Kidney epithelial cell (primary cell): ENCODE measurements at regions not wholly inside any gene's neighbourhood (a gene's known extent, or its start where the extent isn't known, plus 50 kb on each side); places are given as distances from the start of the nearest gene placed in this dataset.

Experiments
- DNase-seq: peaks from one replicate; pipeline ENCODE4 v3.0.0-alpha.2; 2010; ENCODE audit warnings: low read depth
- H3K27me3 ChIP-seq: 2 replicates; pipeline ENCODE4 v1.6.0; 2011; ENCODE audit warnings: low read length; ENCODE audit not compliant: control insufficient read depth, insufficient read depth
- H3K36me3 ChIP-seq: 2 replicates; pipeline ENCODE4 v1.5.1; 2011; ENCODE audit warnings: low read length; ENCODE audit not compliant: control insufficient read depth, insufficient read depth
- H3K4me3 ChIP-seq: 2 replicates; pipeline ENCODE4 v1.5.1; 2011; ENCODE audit warnings: low read depth, mild to moderate bottlenecking, control low read depth, low read length
- TF ChIP-seq, protein P1 (sequence below): IDR thresholded peaks from 2 replicates; pipeline ENCODE4 v1.5.1; 2011; ENCODE audit warnings: mild to moderate bottlenecking, moderate library complexity, low read length, control low read depth, inconsistent platforms; ENCODE audit not compliant: insufficient read depth, poor library complexity, severe bottlenecking

DNA sequence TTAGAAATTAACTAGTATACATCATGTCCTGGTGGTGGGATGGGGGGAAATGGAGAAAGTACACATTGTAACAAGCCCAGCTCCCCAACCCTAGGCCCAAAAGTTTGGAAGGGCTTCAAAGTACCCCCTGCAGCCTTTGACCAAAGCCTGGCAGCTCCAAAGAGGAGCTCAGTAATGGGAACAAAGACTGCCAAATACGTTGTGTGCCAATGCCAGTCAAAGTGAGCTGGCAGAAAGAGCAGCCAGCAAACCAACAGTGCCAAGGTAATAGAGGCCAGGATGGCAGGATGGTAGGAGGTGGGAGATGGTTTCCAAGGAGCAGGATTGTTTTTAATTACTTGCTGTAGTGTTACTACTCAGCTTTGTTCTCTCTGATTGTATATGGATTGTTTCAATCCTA is 248.3 kb downstream of the COX7C start:
- no peaks in the 10 kb centered on the region for H3K27me3 ChIP-seq
- no peak for DNase-seq
- H3K36me3 ChIP-seq, result no peaks in the 10 kb centered on the region
- TF ChIP-seq, protein P1, sequence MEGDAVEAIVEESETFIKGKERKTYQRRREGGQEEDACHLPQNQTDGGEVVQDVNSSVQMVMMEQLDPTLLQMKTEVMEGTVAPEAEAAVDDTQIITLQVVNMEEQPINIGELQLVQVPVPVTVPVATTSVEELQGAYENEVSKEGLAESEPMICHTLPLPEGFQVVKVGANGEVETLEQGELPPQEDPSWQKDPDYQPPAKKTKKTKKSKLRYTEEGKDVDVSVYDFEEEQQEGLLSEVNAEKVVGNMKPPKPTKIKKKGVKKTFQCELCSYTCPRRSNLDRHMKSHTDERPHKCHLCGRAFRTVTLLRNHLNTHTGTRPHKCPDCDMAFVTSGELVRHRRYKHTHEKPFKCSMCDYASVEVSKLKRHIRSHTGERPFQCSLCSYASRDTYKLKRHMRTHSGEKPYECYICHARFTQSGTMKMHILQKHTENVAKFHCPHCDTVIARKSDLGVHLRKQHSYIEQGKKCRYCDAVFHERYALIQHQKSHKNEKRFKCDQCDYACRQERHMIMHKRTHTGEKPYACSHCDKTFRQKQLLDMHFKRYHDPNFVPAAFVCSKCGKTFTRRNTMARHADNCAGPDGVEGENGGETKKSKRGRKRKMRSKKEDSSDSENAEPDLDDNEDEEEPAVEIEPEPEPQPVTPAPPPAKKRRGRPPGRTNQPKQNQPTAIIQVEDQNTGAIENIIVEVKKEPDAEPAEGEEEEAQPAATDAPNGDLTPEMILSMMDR, result no peak
- no peak overlapping the region for H3K4me3 ChIP-seq

- no peak for DNase-seq
- Histone ChIP-seq H3K36me3 (no peaks in the 10 kb centered on the region), H3K4me3 (no peak overlapping the region), H3K27me3 (no peaks in the 10 kb centered on the region)
- TF ChIP-seq, protein P1, result no peak
Observed at GRCh38 chr5:86869268-86869667, 251.5 kb downstream of the COX7C start.

DNA sequence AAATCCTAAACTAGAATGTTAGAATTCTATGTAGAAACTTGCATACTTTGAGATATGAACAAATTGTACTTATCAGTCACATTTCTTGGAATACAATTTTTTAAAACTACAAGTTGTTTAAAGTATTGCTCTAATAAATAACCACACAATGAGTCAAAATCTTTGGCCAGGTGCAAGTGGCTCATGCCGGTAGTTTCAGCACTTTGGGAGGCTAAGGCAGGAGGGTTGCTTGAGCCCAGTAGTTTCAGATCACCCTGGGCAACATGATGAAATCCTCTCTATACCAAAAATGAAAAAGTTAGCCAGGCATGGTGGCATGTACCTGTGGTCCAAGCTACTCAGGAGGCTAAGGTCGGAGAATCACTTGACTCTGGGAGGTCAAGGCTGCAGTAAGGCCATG is 257.8 kb downstream of the COX7C start:
- Histone ChIP-seq H3K36me3 (no peaks in the 10 kb centered on the region), H3K27me3 (no peaks in the 10 kb centered on the region), H3K4me3 (no peak overlapping the region)
- TF ChIP-seq, protein P1, result no peak
- no peak for DNase-seq

- no peak overlapping the region for H3K4me3 ChIP-seq
- no peaks in the 10 kb centered on the region for H3K36me3 ChIP-seq
- no peaks in the 10 kb centered on the region for H3K27me3 ChIP-seq
- DNase-seq, result no peak
- TF ChIP-seq, protein P1, result no peak
Observed at GRCh38 chr5:86878250-86878649, 260.5 kb downstream of the COX7C start.

DNA sequence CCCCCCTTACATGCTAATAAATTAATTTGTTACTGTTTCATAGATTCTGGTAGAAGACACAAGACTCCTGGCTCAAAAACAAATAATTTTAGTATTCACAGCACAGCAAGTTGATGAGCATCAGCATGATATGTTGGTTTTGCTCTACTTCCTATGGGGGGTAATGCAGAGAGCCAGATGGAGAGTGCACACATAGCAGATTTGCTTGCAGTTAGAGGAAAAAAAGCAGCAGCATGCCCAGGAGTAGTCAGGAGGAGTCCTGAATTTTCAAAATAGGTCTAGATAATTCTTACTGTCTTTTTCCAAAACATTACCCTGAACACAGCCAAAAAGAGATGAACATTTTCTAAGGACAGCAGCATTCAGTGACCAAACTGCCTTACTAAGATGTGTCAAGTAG is 261.3 kb downstream of the COX7C start:
- H3K36me3 ChIP-seq, result no peaks in the 10 kb centered on the region

DNA sequence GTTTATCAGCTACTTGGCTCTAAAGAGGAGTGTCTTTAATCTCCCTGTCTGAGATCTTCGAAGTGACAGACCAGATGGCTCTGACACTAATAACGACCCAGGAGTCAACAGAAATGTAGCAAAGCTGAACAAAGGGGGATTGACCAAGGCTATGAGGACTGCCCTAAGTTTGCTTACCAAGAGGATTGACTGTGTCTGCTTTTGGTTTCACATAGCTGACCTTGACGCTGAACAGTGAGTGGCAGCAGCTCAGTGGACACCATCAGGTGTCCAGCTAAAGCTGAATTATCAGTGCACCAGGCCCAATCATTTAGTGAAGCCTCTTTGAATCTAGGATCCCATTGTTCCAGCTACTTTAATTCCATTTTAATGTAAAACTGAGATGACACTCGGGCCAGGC is 262.6 kb downstream of the COX7C start:
- Histone ChIP-seq H3K27me3 (no peaks in the 10 kb centered on the region), H3K4me3 (no peak overlapping the region), H3K36me3 (no peaks in the 10 kb centered on the region)
- no peak for DNase-seq
- TF ChIP-seq, protein P1, result no peak

More for the DNA sequence above, 261.3 kb downstream of the COX7C start:
- Histone ChIP-seq H3K27me3 (no peaks in the 10 kb centered on the region), H3K4me3 (no peak overlapping the region)
- DNase-seq, result no peak
- TF ChIP-seq, protein P1, result no peak
